ENCODE measurements at regions not wholly inside any gene's neighbourhood (a gene's known extent, or its start where the extent isn't known, plus 50 kb on each side); places are given as distances from the start of the nearest gene placed in this dataset.

DNA sequence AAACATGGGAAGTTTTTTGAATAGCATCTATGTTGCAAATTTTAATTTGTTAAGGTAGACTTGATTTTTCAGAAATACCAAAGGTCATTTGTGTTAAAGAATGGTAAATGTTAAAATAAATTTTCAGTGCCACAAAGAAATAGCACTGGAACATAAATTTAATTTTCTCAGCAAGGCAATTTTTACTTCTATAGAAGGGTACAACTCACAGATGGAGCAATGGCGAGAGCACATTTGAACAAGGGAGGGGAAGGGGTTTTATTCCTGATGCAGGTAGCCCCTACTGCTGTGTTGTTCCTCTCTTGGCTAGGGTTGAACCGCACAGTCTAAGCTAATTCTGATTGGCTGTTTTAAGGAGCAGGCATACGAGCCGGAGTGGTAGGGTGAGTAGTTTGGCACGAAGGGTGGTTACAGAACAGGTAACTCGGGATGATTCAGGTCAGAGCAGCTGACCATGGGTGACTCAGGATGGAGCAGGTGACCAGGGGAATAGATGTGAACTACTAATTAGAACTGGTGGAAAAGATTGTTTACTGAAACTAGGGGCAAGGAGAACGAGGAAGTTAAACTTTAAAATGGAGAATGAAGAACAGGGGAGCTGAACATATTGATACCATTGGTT, 50.1 kb upstream of the PSME4 start:
- ATAC-seq (no peak), DNase-seq (no peak)
- H3K4me3 Mint-ChIP-seq: no peak overlapping the region
- H3K4me1 Mint-ChIP-seq (ENCODE audit: low read depth): peaks cover 2% of the 10 kb centered on the region
- peaks cover 12% of the 10 kb centered on the region for H3K9me3 Mint-ChIP-seq
- H3K27me3 Mint-ChIP-seq (ENCODE audit: low read depth): no peaks in the 10 kb centered on the region
- peaks cover 20% of the 10 kb centered on the region for H3K36me3 Mint-ChIP-seq (ENCODE audit: insufficient read depth)
